SIG-M5 (cell line): ENCODE measurements at regions not wholly inside any gene's neighbourhood (a gene's known extent, or its start where the extent isn't known, plus 50 kb on each side); places are given as distances from the start of the nearest gene placed in this dataset.
A peak's percentile ranks its signal among the peaks of the same experiment; 100 is the strongest.
"Not testable (repeated sequence)": the region's sequence is repeated elsewhere in the genome, so short reads cannot be mapped to it uniquely, and the experiment has no call there.

Experiments
- DNase-seq: peaks from one replicate; lab custom pipeline; 2025; lab: John Stamatoyannopoulos, UW

DNA sequence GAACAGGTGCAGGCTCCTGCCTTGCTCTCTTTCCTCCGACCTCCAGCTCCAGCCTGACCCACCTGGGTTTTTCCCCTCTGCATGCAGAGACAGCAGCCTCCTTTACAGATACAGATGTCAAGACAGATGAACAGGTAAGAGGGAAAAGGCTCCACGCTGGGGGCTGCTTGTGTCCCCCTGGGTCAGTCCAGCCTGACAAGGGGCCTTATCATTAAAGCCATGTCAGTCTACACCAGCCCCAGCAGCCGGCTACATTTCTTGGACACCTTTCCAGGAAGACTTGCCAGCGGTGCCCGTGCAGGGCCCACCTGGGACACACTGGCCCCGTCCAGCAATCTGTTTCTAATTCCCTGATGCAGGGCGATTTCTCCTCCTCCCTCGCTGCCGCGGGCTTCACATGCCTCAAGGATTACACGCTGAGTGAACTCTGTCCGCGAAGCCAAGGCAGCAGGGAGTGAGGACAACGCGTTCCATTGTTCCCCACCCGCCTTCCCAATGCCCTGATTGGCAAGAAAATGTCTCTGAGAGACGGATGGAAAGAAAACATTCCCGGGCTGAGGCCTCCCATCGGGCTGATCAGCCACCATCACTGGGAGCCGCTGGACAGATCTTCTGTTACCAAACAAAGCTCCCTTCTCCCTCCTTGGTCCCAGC, 184.7 kb downstream of the C16orf95 start:
- no peak for DNase-seq

DNA sequence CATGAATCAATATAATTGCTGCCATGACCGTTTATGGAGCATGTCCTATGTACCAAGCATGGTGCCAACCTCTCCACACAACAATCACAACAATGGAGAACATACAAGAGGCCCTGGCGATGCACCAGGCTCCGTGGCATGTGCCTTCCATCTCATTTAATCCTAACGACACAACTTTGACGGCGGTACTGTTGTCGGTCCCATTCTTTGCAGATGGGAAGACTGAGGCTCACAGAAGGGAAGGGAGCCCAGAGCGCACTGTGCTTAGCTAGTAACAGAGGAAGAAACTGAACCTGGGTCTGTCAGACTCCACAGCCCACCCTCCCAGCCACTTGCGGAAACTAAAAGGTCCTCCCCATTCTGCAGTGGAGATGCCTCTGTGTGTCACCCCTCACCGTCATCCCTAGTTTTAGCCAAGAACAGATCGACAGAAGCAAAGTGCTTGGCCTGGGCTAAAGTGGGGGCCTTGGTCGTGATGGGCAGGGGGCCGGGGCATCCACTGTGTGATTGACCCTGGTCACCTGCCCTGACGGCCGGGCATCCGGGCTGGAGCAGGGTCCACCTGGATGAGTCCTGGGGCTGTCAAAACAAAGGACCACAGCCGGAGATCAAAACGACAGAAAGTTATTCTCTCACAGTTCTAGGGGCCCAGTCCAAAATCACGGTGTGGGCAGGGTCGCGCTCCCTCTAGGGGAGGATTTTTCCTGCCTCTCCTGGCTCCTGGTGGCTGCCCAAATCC, 183.9 kb downstream of the C16orf95 start:
- no peak for DNase-seq

DNA sequence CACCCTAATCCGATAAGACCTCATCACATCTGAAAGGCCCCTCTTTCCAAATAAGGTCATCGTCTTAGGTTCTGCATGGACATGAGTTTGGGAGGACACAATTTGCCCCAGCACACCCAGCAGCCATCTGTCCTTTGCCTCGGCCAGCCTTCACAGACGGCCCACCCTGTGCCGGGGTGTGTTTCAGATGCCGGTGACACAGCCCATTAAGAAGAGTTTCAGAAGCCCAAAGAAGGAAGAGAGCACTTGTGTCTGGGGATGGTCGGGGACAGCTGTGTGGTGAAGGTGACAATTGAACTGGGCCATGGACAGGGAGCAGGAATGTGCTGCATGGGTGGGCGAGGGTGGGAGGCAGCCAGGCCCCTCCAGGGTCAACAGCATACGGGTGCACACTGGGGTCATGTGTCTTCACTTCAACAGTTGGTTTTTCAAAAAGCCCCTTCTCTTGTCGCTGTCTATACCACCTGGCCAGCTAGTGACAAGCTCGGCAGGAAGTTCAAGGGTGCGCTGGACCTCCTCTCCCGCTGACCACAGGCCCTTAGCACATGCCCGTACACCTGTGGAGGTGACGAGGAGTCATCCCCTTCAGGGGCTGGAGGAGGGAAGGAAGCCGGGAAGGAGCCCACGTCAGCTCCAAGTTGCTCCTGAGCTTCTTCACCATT, 183.1 kb downstream of the C16orf95 start:
- DNase-seq: no peak

DNA sequence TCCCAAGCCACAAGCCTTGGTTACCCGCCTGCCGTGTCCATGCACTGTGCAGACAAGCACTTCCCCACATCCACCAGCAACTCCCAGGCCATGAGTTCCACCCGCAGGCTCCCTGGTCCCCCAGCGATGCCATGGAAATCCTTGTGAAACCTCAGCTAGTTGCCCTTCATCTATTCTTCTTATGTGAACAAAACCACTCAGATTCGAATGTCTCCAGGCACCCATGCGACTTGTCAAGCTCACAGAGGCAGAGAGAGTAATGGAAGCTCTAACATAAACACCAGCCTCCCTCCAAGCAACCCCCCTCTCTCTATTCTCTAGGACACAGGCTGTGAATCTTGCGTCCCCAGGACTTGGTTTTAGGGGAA, 182.6 kb downstream of the C16orf95 start:
- DNase-seq: no peak

DNA sequence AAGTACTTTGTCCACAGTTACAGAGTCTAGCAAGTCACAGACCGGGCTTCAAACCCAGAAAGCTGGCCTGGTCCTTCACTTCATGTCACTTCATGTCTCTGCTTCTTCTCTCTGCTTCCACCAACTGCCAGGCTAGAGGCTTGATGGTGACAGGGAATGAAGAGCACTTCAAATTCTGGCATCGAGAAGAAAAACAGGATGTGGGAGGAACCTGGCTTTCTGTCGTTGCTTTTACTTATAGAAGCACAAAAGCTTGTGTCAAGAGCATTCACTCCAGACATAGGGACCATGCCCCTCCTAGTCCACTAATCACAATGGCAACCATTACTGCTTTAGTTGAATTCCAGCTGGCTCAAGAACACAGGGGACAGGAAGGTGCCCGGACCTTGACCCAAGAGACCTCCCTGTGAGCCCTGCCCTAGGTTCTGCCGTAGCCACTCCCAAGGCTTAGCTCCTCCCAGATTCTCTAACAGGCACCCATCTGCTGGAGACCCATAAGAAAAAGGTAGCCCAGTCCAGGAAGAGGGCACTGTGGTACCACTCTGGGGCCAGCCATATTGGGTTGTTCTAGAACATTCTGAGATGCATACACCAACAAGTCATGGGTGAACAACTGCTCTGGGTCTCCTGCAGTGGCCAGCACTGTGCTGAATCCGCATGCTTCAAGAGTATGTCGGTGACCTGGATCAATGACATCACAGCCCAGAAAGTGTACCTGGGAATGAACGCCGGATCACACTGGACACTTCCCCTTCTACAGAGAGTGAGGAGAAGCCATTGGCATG, 181.8 kb downstream of the C16orf95 start:
- no peak for DNase-seq

DNA sequence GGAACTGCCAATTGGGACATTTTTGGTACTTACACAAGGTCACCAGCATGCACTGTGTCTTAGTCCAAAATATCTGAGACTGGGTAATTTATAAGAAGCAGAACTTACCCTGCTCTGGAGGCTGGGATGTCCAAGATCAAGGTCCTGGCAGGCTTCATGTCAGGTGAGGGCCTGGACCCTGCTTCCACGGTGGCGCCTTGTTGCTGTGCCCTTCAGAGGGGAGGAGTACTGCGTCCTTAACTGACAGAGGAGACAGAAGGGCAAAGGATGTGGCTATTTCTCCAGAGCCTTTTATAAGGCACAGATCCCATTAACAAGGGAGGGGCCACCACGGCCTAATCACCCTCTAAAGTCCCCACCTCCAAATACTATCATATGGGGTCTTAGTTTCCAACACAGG, 178.9 kb downstream of the C16orf95 start:
- DNase-seq: no peak

DNA sequence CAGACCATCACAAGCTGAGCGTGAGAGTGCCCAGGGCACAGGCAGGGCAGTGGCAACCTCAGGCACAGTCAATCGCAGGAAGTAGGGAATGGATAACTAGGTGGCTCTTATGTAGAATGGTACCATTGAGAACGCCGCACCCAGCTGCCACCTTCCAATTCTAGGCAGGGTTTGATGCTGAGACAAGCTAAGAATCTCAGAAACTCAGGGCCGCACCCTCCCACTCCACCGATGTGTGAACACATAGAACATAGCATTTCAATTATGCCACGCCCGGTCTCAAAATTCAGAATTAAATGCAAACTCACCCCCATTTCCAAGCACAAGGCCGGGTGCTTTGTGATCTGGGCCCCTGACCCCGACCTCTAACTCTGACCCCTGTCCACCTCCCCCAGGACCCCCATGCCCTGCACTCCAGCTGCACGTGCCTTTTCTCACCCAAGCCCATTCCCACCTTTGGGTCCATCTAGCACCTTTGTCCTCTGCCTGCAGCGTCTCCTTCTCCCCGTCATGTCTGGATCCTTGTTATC, 178.4 kb downstream of the C16orf95 start:
- no peak for DNase-seq

DNA sequence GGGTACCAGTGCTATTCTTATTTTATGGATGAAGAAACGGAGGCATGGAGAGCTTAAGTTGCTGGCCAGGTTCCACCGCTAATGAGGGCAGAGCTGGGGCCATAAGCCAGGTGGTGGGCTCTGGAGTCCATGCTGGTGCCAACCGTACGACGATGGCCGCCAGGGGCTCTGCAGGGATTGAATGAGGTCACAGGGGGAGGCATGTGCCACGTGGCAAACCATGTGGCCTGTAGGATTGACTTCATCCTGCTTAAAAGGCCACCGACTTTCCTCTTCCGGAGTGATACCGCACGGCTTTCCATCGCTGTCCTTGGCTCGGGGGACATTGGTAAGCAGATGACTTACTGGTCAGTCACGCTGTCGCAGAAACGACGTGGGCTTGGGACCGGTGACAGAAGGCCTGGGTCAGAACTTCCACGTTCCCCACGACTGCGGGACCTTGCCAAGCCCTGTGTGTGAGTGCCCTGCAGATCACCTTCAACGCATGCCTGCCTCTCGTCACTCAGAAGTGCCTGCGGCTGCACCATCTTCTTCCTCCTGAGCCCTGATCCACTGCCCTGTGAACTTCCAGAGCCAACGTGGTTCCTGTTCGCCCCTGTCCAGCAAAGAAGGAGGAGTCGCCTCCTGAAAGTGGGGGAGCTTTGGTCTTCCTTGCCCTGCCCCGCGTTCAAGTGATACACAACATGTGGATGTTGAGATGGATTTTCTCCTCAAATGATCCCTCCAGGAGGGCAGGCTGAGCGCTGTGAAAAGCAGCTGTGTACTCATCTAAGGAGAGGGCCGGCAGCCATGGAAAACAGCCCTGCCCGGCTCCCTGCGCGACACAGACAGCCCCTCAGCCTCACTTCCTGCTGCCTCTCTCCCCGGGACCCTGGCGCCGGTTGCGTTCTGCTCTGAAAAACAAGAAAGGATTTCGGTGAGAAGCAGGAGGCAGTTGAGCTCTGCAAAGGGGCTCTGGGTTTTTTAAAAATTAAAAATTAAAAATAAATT, 176.7 kb downstream of the C16orf95 start:
- no peak for DNase-seq

DNA sequence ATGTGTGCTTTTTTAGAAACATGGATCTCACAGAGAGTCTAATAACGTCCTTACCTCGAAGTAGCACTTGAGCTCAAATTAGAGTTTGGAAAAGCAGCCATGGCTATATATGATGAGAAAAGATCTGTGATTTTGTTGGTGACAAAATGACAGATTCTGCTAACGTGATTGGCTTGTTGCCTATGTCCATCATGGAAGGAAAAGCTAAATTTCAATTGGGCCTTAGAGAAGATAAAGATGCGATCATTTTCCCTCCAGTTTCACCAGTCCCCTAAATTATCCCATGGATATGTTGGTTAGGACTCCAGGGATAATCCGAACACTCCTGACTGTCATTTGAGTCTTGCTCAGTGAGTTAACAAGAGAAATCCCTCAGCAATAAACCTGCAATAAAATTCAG, 175.8 kb downstream of the C16orf95 start:
- no peak for DNase-seq

DNA sequence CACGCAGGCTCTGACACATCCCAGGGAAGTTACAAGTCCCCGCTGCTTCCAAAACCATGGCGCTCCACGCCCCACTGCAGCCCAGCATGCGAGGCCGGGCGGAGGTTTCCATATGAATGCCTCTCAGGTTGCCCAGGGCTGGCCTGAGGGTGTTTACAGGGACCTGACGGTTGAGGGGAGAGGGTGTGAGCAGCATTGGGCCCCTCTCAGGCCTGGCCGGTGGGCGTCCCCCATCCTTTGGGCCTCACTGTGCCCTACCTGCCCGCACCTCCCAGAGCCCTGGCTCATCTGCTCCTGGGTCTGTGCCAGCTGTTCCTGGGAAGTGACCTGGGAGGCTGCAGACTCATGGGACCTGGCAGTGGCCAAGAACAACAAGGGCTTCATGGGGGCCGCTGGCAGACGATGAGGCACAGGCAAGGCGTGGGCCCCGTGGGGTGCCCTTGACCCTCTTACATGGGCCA, 173.5 kb downstream of the C16orf95 start:
- DNase-seq: no peak

DNA sequence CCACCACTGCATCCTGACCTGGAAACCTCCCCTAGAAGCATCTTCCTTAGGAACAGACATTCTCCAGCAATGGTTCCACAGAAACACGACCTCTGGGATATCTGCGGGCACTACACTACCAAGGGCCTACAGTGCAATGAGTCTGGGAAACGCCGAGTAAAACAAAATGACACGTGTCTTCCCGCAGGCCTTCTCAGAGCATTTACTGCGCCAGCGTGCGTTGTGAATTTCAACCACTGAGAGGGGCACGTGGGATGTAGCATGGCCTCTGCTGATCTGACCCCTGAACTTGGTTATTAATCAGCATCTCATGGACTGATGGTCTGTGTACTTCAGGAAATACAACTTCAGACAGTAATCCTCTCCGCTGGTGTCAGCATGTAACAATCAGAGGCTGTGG, 173.0 kb downstream of the C16orf95 start:
- no peak for DNase-seq

DNA sequence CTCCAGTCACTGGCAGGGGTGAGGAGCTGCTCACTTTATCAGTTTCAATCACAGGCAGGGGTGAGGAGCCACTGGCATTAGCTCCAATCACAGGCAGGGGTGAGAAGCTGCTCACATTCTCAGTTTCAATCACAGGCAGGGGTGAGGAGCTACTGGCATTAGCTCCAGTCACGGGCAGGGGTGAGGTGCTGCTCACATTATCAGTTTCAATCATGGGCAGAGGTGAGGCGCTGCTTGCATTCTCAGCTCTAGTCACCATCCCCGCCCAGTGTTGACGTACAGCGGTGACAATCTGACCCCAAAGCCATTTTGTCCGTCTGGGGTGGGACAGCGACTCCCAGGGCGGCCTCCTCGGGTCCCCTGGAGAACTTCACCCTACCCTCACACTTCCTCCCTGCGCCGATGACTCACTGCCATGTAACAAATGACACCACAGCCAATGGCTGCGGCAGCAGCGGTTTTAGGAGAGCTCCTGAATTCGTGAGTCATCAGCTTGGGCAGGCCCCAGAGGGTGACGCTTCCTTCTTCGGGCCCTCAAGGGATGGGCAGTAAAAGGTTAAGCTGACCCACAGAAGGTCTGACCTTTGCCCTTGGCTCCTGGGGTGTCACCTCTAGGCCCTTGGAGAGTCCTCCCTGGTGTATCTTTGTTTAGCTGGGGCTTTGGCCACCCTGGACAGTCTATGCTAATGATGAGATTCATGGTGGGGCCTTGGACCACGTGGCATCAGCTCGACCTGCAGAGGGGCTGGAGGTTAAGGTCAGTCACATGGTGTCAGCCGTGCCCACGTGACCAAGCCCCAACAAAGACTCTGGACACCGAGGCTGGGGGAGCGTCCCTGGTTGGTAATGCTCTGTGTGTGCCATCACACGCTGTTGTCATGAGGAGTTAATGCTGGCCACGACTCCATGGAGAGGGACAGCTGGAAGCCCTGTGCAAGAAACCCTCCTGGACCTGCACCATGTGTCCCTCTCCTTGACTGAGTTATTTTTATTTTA, 171.7 kb downstream of the C16orf95 start:
- peak; percentile 70 for DNase-seq

DNA sequence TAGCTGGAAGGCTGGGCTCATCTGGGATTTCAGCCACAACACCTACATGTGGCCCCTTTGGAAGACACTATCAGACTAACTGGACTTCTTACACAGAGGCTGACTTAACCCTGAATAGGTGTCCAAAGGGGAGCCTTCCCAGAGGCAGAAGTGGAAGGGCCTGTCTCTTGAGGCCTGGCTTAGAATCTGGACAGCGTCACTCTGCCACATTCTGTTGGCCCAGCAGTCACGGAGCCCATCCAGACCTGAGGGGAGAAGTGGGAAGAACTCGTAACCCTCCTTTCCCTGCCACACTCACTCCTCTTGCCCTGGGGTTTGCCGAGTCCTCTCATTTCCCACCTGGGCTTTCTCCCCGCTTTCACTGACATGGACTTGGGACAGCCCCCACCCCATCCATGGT, 170.5 kb downstream of the C16orf95 start:
- no peak for DNase-seq

DNA sequence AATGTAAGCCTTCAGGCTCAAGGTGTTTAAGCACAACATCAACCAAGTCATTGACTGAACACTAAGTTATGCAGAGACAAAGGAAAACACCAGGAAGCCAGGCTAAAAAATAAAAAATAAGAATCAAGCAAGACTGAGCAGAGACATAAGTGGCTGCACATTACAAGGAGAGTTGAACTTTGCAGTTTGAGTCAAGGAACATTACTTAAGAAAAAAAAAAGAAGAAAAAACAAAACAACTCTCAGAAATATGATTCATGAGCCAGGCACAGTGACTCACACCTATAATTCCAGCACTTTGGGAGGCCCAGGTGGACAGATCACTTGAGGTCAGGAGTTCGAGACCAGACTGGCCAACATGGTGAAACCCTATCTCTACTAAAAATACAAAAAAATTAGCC, 168.1 kb downstream of the C16orf95 start:
- DNase-seq: no peak

DNA sequence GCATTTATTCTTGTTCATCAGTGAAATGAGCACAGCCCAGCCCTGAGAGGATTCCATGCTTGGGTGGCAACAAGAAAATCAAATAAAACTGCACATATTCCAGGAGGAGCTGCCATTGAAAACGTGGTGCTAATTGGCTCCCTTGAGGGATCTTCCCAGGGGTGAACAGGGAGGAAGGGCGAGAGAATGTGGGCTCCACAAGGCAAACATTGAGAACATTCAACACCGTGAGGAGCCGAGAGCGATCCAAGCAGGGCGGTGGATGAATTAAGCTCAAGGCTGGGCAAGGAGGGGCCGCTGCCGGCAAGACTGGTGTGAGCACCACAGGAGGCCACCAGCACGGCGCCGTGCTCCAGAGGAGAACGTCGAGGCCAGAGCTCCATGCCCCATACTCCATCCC, 166.9 kb downstream of the C16orf95 start:
- DNase-seq: no peak

DNA sequence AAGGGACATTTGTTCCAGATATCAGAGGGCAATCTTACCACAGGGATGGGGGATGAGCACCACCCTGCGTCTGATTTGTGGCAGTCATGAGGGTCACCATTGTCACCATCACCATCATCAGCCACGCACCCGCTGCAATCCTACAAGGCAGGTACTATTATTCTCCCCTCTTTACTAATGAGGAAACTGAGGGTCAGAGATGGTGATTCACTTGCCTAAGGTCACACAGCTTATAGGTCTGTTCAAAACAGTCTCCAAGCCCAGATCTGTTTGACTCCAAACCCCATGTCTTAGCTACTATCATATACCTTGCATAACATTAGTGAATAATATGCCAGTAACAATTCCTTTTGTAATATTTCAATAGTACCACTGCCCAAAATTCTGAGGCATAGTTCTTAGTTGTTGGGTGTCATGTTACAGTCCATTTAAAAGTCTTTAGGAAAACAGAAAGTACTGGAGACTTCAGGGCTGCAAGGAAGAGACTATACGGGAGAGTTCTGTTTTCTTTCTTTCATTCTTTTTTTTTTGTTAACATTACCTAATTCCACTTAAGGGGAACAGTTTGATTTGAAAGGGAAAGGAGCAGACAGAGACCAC, 166.4 kb downstream of the C16orf95 start:
- no peak for DNase-seq

DNA sequence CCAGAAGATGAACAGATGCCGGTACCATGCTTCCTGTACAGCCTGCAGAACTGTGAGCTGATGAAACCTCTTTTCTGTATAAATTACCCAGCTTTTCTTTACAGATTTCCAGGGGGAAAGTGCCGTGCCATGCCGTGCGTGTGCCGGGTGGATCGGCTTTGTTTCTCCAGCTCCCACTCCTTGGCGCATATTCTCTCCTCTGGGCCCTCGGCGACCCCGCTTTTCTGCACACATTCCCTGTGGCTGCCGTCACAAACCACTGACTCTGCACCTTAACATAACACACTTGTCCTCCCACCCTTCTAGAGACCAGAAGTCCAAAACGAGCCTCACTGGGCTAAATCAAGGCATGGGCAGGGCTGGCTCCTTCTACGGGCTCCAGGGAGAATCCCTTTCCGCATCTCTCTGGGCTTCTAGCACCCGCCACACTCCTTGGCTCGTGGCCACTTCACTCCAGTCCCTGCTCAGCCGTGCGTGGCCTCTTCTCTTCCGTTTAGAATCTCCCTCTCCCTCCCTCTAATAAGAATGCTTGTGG, 164.9 kb downstream of the C16orf95 start:
- DNase-seq: no peak

DNA sequence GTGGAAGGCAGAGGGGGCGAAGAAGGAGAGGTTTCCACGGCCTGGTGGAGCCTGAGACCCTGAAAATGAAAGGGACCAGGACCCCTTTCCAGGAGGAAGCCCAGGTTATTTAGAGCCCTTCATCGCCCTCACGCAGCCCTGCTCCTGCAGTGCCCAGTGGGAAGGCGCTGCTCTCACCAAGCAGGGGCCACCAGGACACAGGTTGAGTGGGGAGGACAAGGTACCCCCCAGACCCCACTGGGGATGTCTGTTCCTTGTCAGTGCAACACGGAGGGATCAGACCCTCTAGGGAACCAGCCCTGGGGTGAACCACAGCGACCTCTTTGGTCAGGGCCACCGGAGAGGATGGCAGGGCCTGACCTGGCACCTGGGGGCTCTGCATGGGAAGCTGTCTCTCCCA, 163.9 kb downstream of the C16orf95 start:
- no peak for DNase-seq

DNA sequence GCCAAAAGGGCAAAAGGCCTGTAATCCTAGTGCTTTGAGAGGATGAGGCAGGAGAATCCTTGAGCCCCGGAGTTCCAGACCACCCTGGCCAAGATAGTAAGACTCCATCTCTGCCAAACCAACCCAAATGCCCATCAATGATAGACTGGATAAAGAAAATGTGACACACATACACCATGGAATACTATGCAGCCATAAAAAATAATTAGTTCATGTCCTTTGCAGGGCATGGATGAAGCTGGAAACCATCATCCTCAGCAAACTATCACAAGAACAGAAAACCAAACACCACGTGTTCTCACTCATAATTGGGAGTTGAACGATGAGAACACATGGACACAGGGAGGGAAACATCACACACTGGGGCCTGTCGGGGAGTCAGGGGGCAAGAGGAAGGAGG, 161.9 kb downstream of the C16orf95 start:
- not testable (repeated sequence) for DNase-seq
